ENCODE measurements at regions not wholly inside any gene's neighbourhood (a gene's known extent, or its start where the extent isn't known, plus 50 kb on each side); places are given as distances from the start of the nearest gene placed in this dataset.

- TF ChIP-seq CTCF (IDR thresholded peaks at IDR 0.05) (no peak), ESRRA (IDR thresholded peaks at IDR 0.05; ENCODE audit: borderline replicate concordance, low read length) (no peak), MYC (IDR thresholded peaks at IDR 0.05; ENCODE audit: borderline replicate concordance, low read length) (no peak), RNF2 (IDR thresholded peaks at IDR 0.05; ENCODE audit: borderline replicate concordance, low read depth) (no peak), POLR2A (IDR thresholded peaks at IDR 0.05; ENCODE audit: low read length) (no peak), KDM5A (IDR thresholded peaks at IDR 0.05) (no peak), NFE2L2 (conservative IDR thresholded peaks at IDR 0.05; ENCODE audit: low read length) (no peak), JUNB (IDR thresholded peaks at IDR 0.05) (no peak), BHLHE40 (IDR thresholded peaks at IDR 0.05; ENCODE audit: low read depth, low read length) (no peak), EP300 (IDR thresholded peaks at IDR 0.05) (no peak), USF2 (IDR thresholded peaks at IDR 0.05) (no peak), HOXB5 (CRISPR knock-in tag; IDR thresholded peaks at IDR 0.05) (no peak), CEBPB (IDR thresholded peaks at IDR 0.05) (no peak), SREBF2 (IDR thresholded peaks at IDR 0.05) (no peak)
These were observed 528.4 kb upstream of the PROK2 start for GRCh38 chr3:72313308-72313707.
